BJ (cell line): ENCODE measurements at regions not wholly inside any gene's neighbourhood (a gene's known extent, or its start where the extent isn't known, plus 50 kb on each side); places are given as distances from the start of the nearest gene placed in this dataset.

ENCODE experiments used
- CTCF ChIA-PET: fragments of 350-600 bp; formaldehyde crosslinking; extraction: SDS; loops from one replicate; lab custom pipeline; 2021; ENCODE audit warnings: antibody characterized with exemption, inconsistent platforms; lab: Yijun Ruan, JAX
- POLR2A ChIA-PET: fragments of 300-600 bp; sonication (Branson Sonifier 250); formaldehyde crosslinking; extraction: SDS; loops from one replicate; lab custom pipeline; 2021; ENCODE audit warnings: antibody characterized with exemption; lab: Charles Lee
- DNase-seq: peaks from one replicate; pipeline ENCODE4 v3.0.0-alpha.2; 2011; ENCODE audit warnings: low read depth
- H3K27me3 ChIP-seq: 2 replicates; pipeline ENCODE4 v1.6.0; 2011; ENCODE audit warnings: low read length; ENCODE audit not compliant: control insufficient read depth, insufficient read depth
- H3K36me3 ChIP-seq: 2 replicates; pipeline ENCODE4 v1.5.1; 2011; ENCODE audit warnings: low read length; ENCODE audit not compliant: control insufficient read depth, insufficient read depth
- H3K4me3 ChIP-seq: 2 replicates; pipeline ENCODE4 v1.5.1; 2011; ENCODE audit warnings: low read depth, mild to moderate bottlenecking, control low read depth, low read length
- CTCF ChIP-seq: IDR thresholded peaks from 2 replicates; pipeline ENCODE4 v1.5.1; 2011; ENCODE audit warnings: low read depth, mild to moderate bottlenecking, control low read depth, inconsistent platforms, low read length, moderate library complexity; ENCODE audit not compliant: insufficient read depth

GRCh38 chr1:2881556-2881955, 80.1 kb upstream of the TTC34 start:
- CTCF ChIA-PET: no interaction called here
- no peaks in the 10 kb centered on the region for H3K36me3 ChIP-seq
- no peak for DNase-seq
- no peak for TF ChIP-seq CTCF
- POLR2A ChIA-PET: no interaction called here
- H3K4me3 ChIP-seq: no peak overlapping the region
- no peaks in the 10 kb centered on the region for H3K27me3 ChIP-seq

GRCh38 chr1:2882966-2883696, 81.6 kb upstream of the TTC34 start:
- H3K36me3 ChIP-seq: no peaks in the 10 kb centered on the region
- no peaks in the 10 kb centered on the region for H3K27me3 ChIP-seq
- TF ChIP-seq CTCF: no peak
- no peak for DNase-seq
- ChIA-PET POLR2A (no interaction called here), CTCF (no interaction called here)
- H3K4me3 ChIP-seq: no peak overlapping the region

- Histone ChIP-seq H3K36me3 (no peaks in the 10 kb centered on the region), H3K4me3 (no peak overlapping the region), H3K27me3 (no peaks in the 10 kb centered on the region)
- DNase-seq: no peak
- CTCF ChIA-PET: no interaction called here
- POLR2A ChIA-PET: no interaction called here
- TF ChIP-seq CTCF: no peak
Measured at GRCh38 chr1:2885001-2885400, 83.5 kb upstream of the TTC34 start.

GRCh38 chr1:2886631-2887030, 85.1 kb upstream of the TTC34 start:
- Histone ChIP-seq H3K4me3 (no peak overlapping the region), H3K27me3 (no peaks in the 10 kb centered on the region), H3K36me3 (no peaks in the 10 kb centered on the region)
- ChIA-PET CTCF (no interaction called here), POLR2A (no interaction called here)
- TF ChIP-seq CTCF: no peak
- no peak for DNase-seq

GRCh38 chr1:2887941-2888855, 86.7 kb upstream of the TTC34 start:
- CTCF ChIA-PET: interaction anchor here (0.6 kb wide), 1 partner anchor 437 kb away, joined by 3 read pairs; no protein-coding TSS in a partner anchor
- POLR2A ChIA-PET: no interaction called here

More at GRCh38 chr1:2887941-2888855, 86.7 kb upstream of the TTC34 start:
- TF ChIP-seq CTCF: no peak
- no peak for DNase-seq
- Histone ChIP-seq H3K4me3 (no peak overlapping the region), H3K36me3 (no peaks in the 10 kb centered on the region), H3K27me3 (no peaks in the 10 kb centered on the region)
